Osteocyte (in vitro differentiated cells): ENCODE measurements at regions not wholly inside any gene's neighbourhood (a gene's known extent, or its start where the extent isn't known, plus 50 kb on each side); places are given as distances from the start of the nearest gene placed in this dataset.

Experiments
- DNase-seq: peaks from one replicate; pipeline ENCODE4 v3.0.0; 2021; ENCODE audit warnings: mixed read lengths; ENCODE audit not compliant: unreplicated experiment; ENCODE audit errors: extremely low spot score
- H3K27ac Mint-ChIP-seq: one replicate; pipeline ENCODE4 v1.8.0; 2021; ENCODE audit warnings: mild to moderate bottlenecking, mixed read lengths; ENCODE audit not compliant: unreplicated experiment
- H3K27me3 Mint-ChIP-seq: one replicate; pipeline ENCODE4 v1.8.0; 2021; ENCODE audit warnings: mixed read lengths; ENCODE audit not compliant: unreplicated experiment
- H3K36me3 Mint-ChIP-seq: one replicate; pipeline ENCODE4 v1.8.0; 2021; ENCODE audit warnings: mixed read lengths; ENCODE audit not compliant: unreplicated experiment
- H3K4me1 Mint-ChIP-seq: one replicate; pipeline ENCODE4 v1.8.0; 2021; ENCODE audit warnings: mixed read lengths; ENCODE audit not compliant: unreplicated experiment
- H3K4me3 Mint-ChIP-seq: one replicate; pipeline ENCODE4 v1.8.0; 2021; ENCODE audit warnings: mild to moderate bottlenecking, moderate library complexity, mixed read lengths; ENCODE audit not compliant: unreplicated experiment
- H3K9me3 Mint-ChIP-seq: one replicate; pipeline ENCODE4 v1.8.0; 2021; ENCODE audit warnings: mixed read lengths; ENCODE audit not compliant: unreplicated experiment
- CTCF ChIP-seq: fragments of 200-600 bp; sonication (generic); IDR thresholded peaks from 2 replicates; pipeline ENCODE4 v1.5.0; 2021; ENCODE audit warnings: antibody characterized with exemption, mild to moderate bottlenecking, moderate library complexity

DNA sequence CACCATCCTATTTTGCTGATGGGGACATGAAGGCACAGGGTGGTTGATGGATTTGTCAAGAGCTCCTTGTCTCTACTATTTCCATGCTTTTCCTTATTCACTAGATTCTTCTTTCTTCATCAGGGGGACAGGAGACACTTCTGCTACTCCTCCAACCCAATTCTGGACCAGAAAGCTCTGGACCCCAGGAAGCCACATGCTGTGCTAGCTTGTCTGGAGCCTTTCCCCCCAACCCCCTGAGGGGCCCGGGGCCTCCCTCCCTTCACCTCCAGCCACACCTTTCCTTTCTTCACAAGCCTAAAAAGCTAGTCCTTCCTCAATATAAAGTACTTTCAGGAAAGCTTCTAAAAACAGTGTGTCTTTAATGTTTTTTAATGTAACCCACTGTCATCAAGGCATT is 75.1 kb upstream of the CAPRIN2 start:
- Mint-ChIP-seq H3K4me1 (no peaks in the 10 kb centered on the region), H3K9me3 (no peaks in the 10 kb centered on the region), H3K27ac (no peak overlapping the region), H3K36me3 (no peaks in the 10 kb centered on the region), H3K4me3 (no peak overlapping the region), H3K27me3 (peaks cover 48% of the 10 kb centered on the region)
- peak; percentile 63 for DNase-seq
- TF ChIP-seq CTCF, result no peak

DNA sequence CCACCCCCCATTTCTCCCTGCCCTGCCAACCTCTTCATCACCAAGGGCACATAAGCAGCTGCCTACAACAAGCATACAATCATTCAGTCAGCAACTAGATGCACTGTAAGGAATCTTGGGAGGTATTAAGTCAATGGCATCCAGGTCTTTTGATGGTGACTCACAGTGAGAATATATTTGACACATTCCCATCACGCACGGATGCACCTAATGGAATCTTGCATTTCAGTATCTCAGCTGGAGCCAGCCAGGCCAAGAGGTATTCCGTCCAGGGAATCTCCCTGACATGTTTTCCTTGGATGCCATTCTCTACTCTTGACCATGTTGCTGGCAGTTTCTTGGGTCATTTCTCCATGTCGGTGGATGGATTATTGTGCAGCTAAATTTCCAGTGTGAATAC is 73.9 kb upstream of the CAPRIN2 start:
- peak; percentile 27 for DNase-seq
- H3K27me3 Mint-ChIP-seq, result peaks cover 40% of the 10 kb centered on the region
- no peaks in the 10 kb centered on the region for H3K4me1 Mint-ChIP-seq
- H3K4me3 Mint-ChIP-seq, result no peak overlapping the region
- H3K36me3 Mint-ChIP-seq, result no peaks in the 10 kb centered on the region
- no peaks in the 10 kb centered on the region for H3K9me3 Mint-ChIP-seq
- no peak for TF ChIP-seq CTCF
- no peak overlapping the region for H3K27ac Mint-ChIP-seq

DNA sequence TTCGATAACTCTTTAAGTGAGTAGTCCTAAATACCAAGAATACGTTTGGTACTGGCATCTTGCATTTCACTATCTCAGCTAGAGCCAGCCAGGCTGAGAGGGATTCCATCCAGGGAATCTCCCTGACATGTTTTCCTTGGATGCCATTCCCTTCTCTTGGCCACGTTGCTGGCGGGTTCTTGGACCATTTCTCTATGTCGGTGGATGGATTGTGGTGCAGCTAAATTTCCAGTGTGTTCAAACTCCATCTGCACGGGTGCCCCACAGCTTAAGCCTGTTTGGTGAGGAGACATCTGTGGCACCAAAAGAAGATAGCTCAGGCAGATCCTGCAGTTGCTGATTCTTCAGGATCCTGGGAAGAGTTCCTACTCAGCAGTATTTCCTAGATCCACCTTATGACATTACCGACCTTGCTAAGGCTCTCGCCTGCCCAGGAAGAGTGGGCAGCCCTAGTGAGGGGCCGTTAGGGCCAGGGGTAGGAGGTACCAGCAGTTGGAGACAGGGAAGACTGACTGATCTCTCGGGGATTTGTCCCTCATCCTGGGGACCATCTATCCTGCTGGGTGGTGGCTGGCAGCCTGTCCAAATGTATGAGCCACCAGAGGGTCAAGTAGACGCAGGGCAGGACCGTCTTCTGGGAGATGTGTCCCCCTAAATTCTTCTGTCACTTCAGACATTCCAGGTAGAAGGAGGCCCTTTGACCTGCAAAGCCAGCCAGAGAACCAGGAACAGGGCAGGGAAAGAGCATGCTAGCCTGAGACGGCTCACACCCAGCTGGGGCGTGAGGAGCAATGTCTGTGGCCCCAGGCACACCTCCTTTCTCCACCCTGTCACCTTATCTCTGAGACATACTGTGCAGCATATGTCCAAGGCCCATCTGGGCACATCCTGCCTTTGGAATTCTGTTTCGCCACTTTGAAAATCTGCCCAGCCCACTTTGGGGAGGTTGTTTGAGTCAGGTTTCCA is 72.6 kb upstream of the CAPRIN2 start:
- TF ChIP-seq CTCF, result no peak
- Mint-ChIP-seq H3K4me1 (peaks cover 4% of the 10 kb centered on the region), H3K9me3 (no peaks in the 10 kb centered on the region), H3K36me3 (no peaks in the 10 kb centered on the region), H3K27me3 (peaks cover 35% of the 10 kb centered on the region), H3K27ac (no peak overlapping the region), H3K4me3 (no peak overlapping the region)
- DNase-seq, result peak; percentile 72

DNA sequence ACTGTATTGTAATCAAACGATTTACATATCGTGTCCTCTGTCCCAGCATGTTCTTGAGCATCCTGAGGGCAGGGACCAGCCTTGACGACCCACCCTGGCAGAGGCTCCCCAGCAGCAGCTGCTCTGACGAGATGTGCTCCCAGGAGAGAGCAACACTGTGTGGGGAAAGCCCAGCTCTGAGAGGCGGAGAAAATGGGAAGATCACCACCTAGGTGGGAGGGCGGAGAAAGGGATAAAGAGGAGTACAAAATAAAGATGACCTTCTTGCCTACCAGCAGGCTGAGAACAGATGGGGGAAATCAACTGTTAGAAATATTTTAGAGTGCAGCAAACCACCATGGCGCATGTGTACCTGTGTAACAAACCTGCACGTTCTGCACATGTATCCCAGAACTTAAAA is 71.5 kb upstream of the CAPRIN2 start:
- Mint-ChIP-seq H3K36me3 (no peaks in the 10 kb centered on the region), H3K27ac (no peak overlapping the region), H3K4me3 (no peak overlapping the region), H3K9me3 (no peaks in the 10 kb centered on the region), H3K27me3 (peaks cover 27% of the 10 kb centered on the region), H3K4me1 (peaks cover 11% of the 10 kb centered on the region)
- no peak for TF ChIP-seq CTCF
- peak; percentile 53 for DNase-seq

DNA sequence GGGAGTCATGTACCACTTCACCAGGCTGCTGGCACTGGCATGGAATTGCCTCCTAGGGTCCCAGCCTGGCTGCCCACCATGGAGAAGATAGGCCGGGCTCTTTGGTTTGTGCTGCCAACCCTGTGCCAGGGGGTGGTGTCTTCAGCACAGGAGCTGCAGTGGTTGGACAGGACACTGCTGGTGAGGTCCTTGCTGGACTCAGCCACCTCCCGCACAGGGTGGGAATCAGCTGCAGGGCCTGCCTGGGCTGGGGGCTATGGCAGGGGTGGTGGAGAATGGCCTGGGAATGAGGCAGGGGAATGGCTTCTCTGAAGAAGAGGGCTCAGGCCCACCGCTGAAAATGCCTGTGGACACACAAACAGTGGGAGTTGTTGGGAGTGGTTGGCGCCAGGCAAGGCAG is 70.6 kb upstream of the CAPRIN2 start:
- H3K4me1 Mint-ChIP-seq, result peaks cover 11% of the 10 kb centered on the region
- TF ChIP-seq CTCF, result no peak
- H3K27ac Mint-ChIP-seq, result no peak overlapping the region
- H3K27me3 Mint-ChIP-seq, result peaks cover 24% of the 10 kb centered on the region
- H3K4me3 Mint-ChIP-seq, result no peak overlapping the region
- H3K9me3 Mint-ChIP-seq, result no peaks in the 10 kb centered on the region
- H3K36me3 Mint-ChIP-seq, result no peaks in the 10 kb centered on the region
- DNase-seq, result peak; percentile 81
